K562 (cell line): ENCODE measurements at regions not wholly inside any gene's neighbourhood (a gene's known extent, or its start where the extent isn't known, plus 50 kb on each side); places are given as distances from the start of the nearest gene placed in this dataset.

Source experiments
- ATAC-seq: fragments of 200-7000 bp; cut with Tn5 transposase; 3 replicates; pipeline ENCODE4 v1.9.1; 2020; ENCODE audit warnings: moderate library complexity
- BruUV-seq: library from RNA; stranded (reverse); fragments of 400-500 nt; replicated peaks from 2 replicates; lab custom pipeline; 2021; lab: Mats Ljungman, UMichigan
- CTCF ChIA-PET: fragments of 300-600 bp; formaldehyde crosslinking; extraction: SDS; loops from one replicate; lab custom pipeline; 2021; ENCODE audit warnings: low intra/inter-chr PET ratio; lab: Yijun Ruan, JAX
- POLR2A ChIA-PET: fragments of 300-600, 350-650 bp; sonication (Branson Sonifier 250); formaldehyde crosslinking; extraction: SDS; loops from one replicate; lab custom pipeline; 2021; ENCODE audit warnings: antibody characterized with exemption, inconsistent platforms; lab: Yijun Ruan, JAX
- DNase-seq, 4 experiments: peaks; one replicate each; pipeline versions ENCODE4 v3.0.0 to v3.0.0-alpha.2; 2011 to 2018; ENCODE audit warnings: low spot score in 3 of 4, mixed read lengths in 3 of 4; ENCODE audit errors: extremely low read depth in 1 of 4
- FAIRE-seq: peaks from 2 replicates; lab custom pipeline; 2011; peaks lifted over from hg19 to GRCh38; lab: Jason Lieb, UNC
- H2AFZ ChIP-seq: 2 replicates; pipeline ENCODE4 v1.6.0; 2011; ENCODE audit warnings: low read depth, low read length, control low read depth, inconsistent platforms
- H3K27ac ChIP-seq: fragments of 200-600 bp; 3 replicates; pipeline ENCODE4 v1.8.0; 2011; ENCODE audit warnings: low read depth, mild to moderate bottlenecking, control low read depth, inconsistent platforms, low read length, moderate library complexity, mixed read lengths; ENCODE audit errors: extremely low read depth
- H3K27me3 ChIP-seq, 2 experiments: fragments of 300-600 bp in 1 of 2; 2 replicates in 1 of 2; 3 replicates in 1 of 2; pipeline versions ENCODE4 v1.6.0 to v1.8.0; 2011; ENCODE audit warnings: inconsistent platforms in 2 of 2, low read length in 2 of 2, mild to moderate bottlenecking in 1 of 2, mixed read lengths in 1 of 2, moderate library complexity in 1 of 2; ENCODE audit not compliant: control insufficient read depth in 2 of 2, insufficient read depth in 2 of 2
- H3K36me3 ChIP-seq: fragments of 300-600 bp; 3 replicates; pipeline ENCODE4 v1.8.0; 2011; ENCODE audit warnings: mild to moderate bottlenecking, low read length, inconsistent platforms; ENCODE audit not compliant: control insufficient read depth, insufficient read depth
- H3K4me1 ChIP-seq, 2 experiments: fragments of 200-600 bp in 1 of 2; replicated peaks in 1 of 2; 2 replicates in 1 of 2; 3 replicates in 1 of 2; pipeline versions ENCODE4 v1.5.1 to v1.8.0; 2011; ENCODE audit warnings: inconsistent platforms in 2 of 2, low read length in 2 of 2, mild to moderate bottlenecking in 1 of 2, mixed read lengths in 1 of 2, moderate library complexity in 1 of 2; ENCODE audit not compliant: control insufficient read depth in 2 of 2, insufficient read depth in 2 of 2
- H3K4me2 ChIP-seq: 2 replicates; pipeline ENCODE4 v1.6.1; 2011; ENCODE audit warnings: low read length, control low read depth, inconsistent platforms, mixed read lengths; ENCODE audit not compliant: insufficient read depth
- H3K4me3 ChIP-seq: fragments of 200-600 bp; sonication (generic), shearing (Covaris generic); 2 replicates; pipeline ENCODE4 v1.5.1; 2016; ENCODE audit warnings: control low read depth, inconsistent platforms
- H3K79me2 ChIP-seq: fragments of 200-600 bp; 3 replicates; pipeline ENCODE4 v1.8.0; 2011; ENCODE audit warnings: low read length, inconsistent platforms; ENCODE audit not compliant: control insufficient read depth, insufficient read depth
- H3K9ac ChIP-seq, 2 experiments: 2 replicates each; pipeline versions ENCODE4 v1.6.0 to v1.6.1; 2011; ENCODE audit warnings: low read depth in 2 of 2, low read length in 2 of 2, control low read depth in 1 of 2, inconsistent platforms in 1 of 2, mild to moderate bottlenecking in 1 of 2, mixed read lengths in 1 of 2; ENCODE audit not compliant: insufficient read depth in 1 of 2
- H3K9me1 ChIP-seq: one replicate; pipeline ENCODE4 v1.6.0; 2011; ENCODE audit warnings: inconsistent platforms, mild to moderate bottlenecking, low read length, moderate library complexity; ENCODE audit not compliant: control insufficient read depth, insufficient read depth
- H3K9me3 ChIP-seq: replicated peaks from 2 replicates; pipeline ENCODE4 v1.5.1; 2011; ENCODE audit warnings: low read depth, low read length, inconsistent platforms; ENCODE audit not compliant: control insufficient read depth, insufficient read depth
- H4K20me1 ChIP-seq: replicated peaks from 2 replicates; pipeline ENCODE4 v1.6.1; 2011; ENCODE audit warnings: low read length, inconsistent platforms, mixed read lengths; ENCODE audit not compliant: control insufficient read depth, insufficient read depth
- LCOR ChIP-seq: sonication (generic); formaldehyde crosslinking; IDR thresholded peaks from 2 replicates; pipeline ENCODE4 v1.8.0; 2022; ENCODE audit warnings: mild to moderate bottlenecking, missing genetic modification reagents
- PHB2 ChIP-seq: fragments of 450-650 bp; IDR thresholded peaks from 2 replicates; pipeline ENCODE4 v1.6.1; 2017; ENCODE audit warnings: low read depth
- PHF8 ChIP-seq: fragments of 200-600 bp; sonication (generic); IDR thresholded peaks from 2 replicates; pipeline ENCODE4 v1.6.1; 2012; ENCODE audit warnings: mixed run types, mild to moderate bottlenecking, inconsistent platforms, low read length, moderate library complexity, borderline replicate concordance
- POLR3G ChIP-seq: IDR thresholded peaks from 2 replicates; pipeline ENCODE4 v1.6.1; 2011; ENCODE audit not compliant: insufficient read length, insufficient replicate concordance; ENCODE audit errors: extremely low read depth
- ZC3H11A ChIP-seq: IDR thresholded peaks from 2 replicates; pipeline ENCODE4 v1.6.1; 2012; ENCODE audit warnings: low read depth, low read length, improper control_type of control experiment
- WGBS: fragments of 100-300 bp; shearing (Covaris generic); methylation state at CpG from one replicate; pipeline ENCODE4 v1.1.6; 2016; ENCODE audit warnings: low coverage, mixed read lengths; ENCODE audit not compliant: insufficient coverage; ENCODE audit errors: missing lambda C conversion rate; 5-methylcytosine and 5-hydroxymethylcytosine counted together
- in situ Hi-C: fragments of 300-500 bp; cut with MboI; formaldehyde crosslinking; loops from 4 replicates; pipeline ENCODE4 v1.15.0; 2018; ENCODE audit warnings: inconsistent platforms, mixed read lengths
- intact Hi-C: fragments of 100-400 bp; cut with micrococcal nuclease; formaldehyde crosslinking; loops from 2 replicates; pipeline ENCODE4 v1.14.2; 2022
- TF ChIP-seq, protein P1 (sequence below): fragments of 250-450 bp; sonication (Bioruptor Pico); IDR thresholded peaks from 2 replicates; pipeline ENCODE4 v1.4.0; 2020
- TF ChIP-seq, protein P2 (sequence below), 2 experiments: fragments of 450-650 bp in 1 of 2; sonication (generic) in 1 of 2; formaldehyde crosslinking; conservative IDR thresholded peaks; 2 replicates each; pipeline versions ENCODE4 v1.4.0 to v1.8.1; 2020 to 2022; ENCODE audit warnings: mild to moderate bottlenecking in 1 of 2, missing genetic modification reagents in 1 of 2

DNA sequence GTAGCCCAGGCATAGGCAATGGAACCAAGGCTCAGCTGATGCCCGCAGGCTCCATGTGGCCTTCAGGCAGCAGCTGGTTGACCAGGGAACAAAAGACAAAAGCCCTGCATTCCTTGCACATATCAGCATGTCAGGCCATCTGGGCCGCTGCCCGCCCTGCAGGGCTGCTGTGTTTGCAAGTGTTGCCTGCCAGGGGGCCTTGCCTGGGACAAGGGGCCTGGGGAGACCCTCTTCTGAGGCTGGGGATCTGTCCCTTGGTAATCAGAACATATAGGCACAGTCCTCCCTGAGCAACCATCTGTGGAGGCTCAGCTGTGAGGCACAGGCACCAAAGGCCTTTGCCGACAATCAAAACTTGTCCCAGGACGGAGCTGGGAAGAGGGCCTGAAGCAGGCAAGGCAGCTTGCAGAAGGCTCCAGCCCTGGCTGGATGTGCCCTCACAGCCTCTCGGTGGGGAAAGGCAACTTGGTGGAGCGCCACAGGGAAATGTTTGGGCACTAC lies 138.2 kb downstream of the TPRA1 start (continued):
- TF ChIP-seq LCOR (CRISPR knock-in tag): no peak

GRCh38 chr3:127451321-127451720 lies 139.2 kb downstream of the TPRA1 start:
- POLR2A ChIA-PET: no interaction called here
- Histone ChIP-seq H4K20me1 (0 out of 2 replicates have a peak, but pooled peaks cover 4% of the 10 kb centered on the region), H3K9me1 (no peaks in the 10 kb centered on the region), H3K4me3 (no peak overlapping the region), H3K4me2 (no peak overlapping the region), H3K9ac (no peak overlapping the region), H3K9me3 (no peaks in the 10 kb centered on the region), H3K27me3 (peaks cover 0 to 30% of the 10 kb centered on the region in 2 experiments; a peak in 3 of 5 replicates), H3K4me1 (peaks cover 0 to 8% of the 10 kb centered on the region in 2 experiments; a peak in 2 of 5 replicates), H3K36me3 (no peaks in the 10 kb centered on the region), H2AFZ (no peak overlapping the region), H3K79me2 (no peaks in the 10 kb centered on the region), H3K27ac (no peak overlapping the region)
- DNase-seq (no peak), FAIRE-seq (no peak), ATAC-seq (no peak)
- WGBS: 0% methylated on average over 2 of the region's 4 CpGs
- CTCF ChIA-PET: no interaction called here
- intact Hi-C loops: loop anchor here (10.0 kb wide), 1 partner anchor 777 kb away; no protein-coding TSS in a partner anchor
- BruUV-seq: no TSS peak
- in situ Hi-C loops: loop anchor here (10.0 kb wide), 1 partner anchor 777 kb away; no protein-coding TSS in a partner anchor
- TF ChIP-seq ZC3H11A: no peak
- no peak for TF ChIP-seq PHB2
- TF ChIP-seq POLR3G: no peak
- TF ChIP-seq, protein P1, sequence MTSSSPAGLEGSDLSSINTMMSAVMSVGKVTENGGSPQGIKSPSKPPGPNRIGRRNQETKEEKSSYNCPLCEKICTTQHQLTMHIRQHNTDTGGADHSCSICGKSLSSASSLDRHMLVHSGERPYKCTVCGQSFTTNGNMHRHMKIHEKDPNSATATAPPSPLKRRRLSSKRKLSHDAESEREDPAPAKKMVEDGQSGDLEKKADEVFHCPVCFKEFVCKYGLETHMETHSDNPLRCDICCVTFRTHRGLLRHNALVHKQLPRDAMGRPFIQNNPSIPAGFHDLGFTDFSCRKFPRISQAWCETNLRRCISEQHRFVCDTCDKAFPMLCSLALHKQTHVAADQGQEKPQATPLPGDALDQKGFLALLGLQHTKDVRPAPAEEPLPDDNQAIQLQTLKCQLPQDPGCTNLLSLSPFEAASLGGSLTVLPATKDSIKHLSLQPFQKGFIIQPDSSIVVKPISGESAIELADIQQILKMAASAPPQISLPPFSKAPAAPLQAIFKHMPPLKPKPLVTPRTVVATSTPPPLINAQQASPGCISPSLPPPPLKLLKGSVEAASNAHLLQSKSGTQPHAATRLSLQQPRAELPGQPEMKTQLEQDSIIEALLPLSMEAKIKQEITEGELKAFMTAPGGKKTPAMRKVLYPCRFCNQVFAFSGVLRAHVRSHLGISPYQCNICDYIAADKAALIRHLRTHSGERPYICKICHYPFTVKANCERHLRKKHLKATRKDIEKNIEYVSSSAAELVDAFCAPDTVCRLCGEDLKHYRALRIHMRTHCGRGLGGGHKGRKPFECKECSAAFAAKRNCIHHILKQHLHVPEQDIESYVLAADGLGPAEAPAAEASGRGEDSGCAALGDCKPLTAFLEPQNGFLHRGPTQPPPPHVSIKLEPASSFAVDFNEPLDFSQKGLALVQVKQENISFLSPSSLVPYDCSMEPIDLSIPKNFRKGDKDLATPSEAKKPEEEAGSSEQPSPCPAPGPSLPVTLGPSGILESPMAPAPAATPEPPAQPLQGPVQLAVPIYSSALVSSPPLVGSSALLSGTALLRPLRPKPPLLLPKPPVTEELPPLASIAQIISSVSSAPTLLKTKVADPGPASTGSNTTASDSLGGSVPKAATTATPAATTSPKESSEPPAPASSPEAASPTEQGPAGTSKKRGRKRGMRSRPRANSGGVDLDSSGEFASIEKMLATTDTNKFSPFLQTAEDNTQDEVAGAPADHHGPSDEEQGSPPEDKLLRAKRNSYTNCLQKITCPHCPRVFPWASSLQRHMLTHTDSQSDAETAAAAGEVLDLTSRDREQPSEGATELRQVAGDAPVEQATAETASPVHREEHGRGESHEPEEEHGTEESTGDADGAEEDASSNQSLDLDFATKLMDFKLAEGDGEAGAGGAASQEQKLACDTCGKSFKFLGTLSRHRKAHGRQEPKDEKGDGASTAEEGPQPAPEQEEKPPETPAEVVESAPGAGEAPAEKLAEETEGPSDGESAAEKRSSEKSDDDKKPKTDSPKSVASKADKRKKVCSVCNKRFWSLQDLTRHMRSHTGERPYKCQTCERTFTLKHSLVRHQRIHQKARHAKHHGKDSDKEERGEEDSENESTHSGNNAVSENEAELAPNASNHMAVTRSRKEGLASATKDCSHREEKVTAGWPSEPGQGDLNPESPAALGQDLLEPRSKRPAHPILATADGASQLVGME (CRISPR knock-in tag): no peak
- no peak for TF ChIP-seq PHF8
- TF ChIP-seq, protein P2, sequence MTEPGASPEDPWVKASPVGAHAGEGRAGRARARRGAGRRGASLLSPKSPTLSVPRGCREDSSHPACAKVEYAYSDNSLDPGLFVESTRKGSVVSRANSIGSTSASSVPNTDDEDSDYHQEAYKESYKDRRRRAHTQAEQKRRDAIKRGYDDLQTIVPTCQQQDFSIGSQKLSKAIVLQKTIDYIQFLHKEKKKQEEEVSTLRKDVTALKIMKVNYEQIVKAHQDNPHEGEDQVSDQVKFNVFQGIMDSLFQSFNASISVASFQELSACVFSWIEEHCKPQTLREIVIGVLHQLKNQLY (CRISPR knock-in tag; conservative IDR thresholded peaks at IDR 0.05): no peak
